A673 (cell line): ENCODE measurements at regions not wholly inside any gene's neighbourhood (a gene's known extent, or its start where the extent isn't known, plus 50 kb on each side); places are given as distances from the start of the nearest gene placed in this dataset.

Experiments used
- EZH2 ChIP-seq: fragments of 200-600 bp; sonication (generic); IDR thresholded peaks from 2 replicates; pipeline ENCODE4 v1.6.1; 2017; ENCODE audit warnings: borderline replicate concordance, low read depth, mild to moderate bottlenecking, mixed read lengths, antibody characterized with exemption, low read length; ENCODE audit not compliant: poor library complexity, severe bottlenecking
- TF ChIP-seq, protein P1 (sequence below): fragments of 300-800, 200-600 bp; sonication (generic); conservative IDR thresholded peaks from 2 replicates; pipeline ENCODE4 v1.5.1; 2017; ENCODE audit warnings: low read depth, mild to moderate bottlenecking, antibody characterized with exemption, low read length, moderate library complexity, mixed read lengths

DNA sequence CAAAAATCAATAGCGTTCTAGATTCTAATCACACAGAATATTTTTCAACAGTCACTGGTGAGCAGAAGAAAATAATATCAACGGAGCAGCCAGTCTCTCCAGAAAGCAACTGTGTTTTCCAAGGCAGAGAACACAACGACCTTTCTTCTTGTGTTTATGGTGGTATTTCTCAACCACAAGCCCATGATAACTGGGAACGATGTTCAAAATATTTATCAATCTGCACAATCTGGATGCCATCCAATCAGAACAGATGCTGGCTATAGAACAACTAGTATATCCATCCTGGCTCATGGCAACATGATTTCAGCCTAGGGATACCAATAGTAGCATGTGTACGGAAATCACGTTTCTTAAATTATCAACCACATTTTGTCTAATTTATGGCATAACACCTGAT lies 162.7 kb upstream of the RUNX1 start:
- TF ChIP-seq, protein P1, sequence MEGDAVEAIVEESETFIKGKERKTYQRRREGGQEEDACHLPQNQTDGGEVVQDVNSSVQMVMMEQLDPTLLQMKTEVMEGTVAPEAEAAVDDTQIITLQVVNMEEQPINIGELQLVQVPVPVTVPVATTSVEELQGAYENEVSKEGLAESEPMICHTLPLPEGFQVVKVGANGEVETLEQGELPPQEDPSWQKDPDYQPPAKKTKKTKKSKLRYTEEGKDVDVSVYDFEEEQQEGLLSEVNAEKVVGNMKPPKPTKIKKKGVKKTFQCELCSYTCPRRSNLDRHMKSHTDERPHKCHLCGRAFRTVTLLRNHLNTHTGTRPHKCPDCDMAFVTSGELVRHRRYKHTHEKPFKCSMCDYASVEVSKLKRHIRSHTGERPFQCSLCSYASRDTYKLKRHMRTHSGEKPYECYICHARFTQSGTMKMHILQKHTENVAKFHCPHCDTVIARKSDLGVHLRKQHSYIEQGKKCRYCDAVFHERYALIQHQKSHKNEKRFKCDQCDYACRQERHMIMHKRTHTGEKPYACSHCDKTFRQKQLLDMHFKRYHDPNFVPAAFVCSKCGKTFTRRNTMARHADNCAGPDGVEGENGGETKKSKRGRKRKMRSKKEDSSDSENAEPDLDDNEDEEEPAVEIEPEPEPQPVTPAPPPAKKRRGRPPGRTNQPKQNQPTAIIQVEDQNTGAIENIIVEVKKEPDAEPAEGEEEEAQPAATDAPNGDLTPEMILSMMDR = no peak
- no peak for TF ChIP-seq EZH2
